ENCODE measurements at regions not wholly inside any gene's neighbourhood (a gene's known extent, or its start where the extent isn't known, plus 50 kb on each side); places are given as distances from the start of the nearest gene placed in this dataset.

DNA sequence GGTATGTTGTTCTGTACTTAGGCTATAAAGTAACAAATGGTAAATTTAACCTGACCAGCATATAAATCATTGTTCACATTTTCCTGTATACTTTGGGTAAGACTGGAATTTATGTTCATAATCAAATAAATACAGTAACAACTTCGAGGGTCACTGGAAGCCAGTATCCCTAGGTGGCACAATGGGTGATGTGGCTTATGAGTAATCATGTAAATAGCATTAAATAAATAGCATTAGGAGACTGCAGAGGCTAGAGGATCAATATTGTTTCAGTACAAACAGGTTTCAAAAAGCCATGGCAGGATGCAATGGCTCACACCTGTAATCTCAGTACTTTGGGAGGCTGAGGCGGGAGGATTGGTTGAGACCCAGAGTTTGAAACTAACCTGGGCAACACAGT lies 690.6 kb downstream of the SLC4A3 start:
- in situ Hi-C loops (cut with MboI; ENCODE audit: low pct_unique_long_range_greater_than_20kb, low sequenced_read_pairs, unreplicated experiment), result no loop called here
- TF ChIP-seq, protein P1, sequence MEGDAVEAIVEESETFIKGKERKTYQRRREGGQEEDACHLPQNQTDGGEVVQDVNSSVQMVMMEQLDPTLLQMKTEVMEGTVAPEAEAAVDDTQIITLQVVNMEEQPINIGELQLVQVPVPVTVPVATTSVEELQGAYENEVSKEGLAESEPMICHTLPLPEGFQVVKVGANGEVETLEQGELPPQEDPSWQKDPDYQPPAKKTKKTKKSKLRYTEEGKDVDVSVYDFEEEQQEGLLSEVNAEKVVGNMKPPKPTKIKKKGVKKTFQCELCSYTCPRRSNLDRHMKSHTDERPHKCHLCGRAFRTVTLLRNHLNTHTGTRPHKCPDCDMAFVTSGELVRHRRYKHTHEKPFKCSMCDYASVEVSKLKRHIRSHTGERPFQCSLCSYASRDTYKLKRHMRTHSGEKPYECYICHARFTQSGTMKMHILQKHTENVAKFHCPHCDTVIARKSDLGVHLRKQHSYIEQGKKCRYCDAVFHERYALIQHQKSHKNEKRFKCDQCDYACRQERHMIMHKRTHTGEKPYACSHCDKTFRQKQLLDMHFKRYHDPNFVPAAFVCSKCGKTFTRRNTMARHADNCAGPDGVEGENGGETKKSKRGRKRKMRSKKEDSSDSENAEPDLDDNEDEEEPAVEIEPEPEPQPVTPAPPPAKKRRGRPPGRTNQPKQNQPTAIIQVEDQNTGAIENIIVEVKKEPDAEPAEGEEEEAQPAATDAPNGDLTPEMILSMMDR (IDR thresholded peaks at IDR 0.05; ENCODE audit: extremely low read depth, insufficient read depth, missing control alignments), result no peak
- no peak for DNase-seq (ENCODE audit: low spot score)

DNA sequence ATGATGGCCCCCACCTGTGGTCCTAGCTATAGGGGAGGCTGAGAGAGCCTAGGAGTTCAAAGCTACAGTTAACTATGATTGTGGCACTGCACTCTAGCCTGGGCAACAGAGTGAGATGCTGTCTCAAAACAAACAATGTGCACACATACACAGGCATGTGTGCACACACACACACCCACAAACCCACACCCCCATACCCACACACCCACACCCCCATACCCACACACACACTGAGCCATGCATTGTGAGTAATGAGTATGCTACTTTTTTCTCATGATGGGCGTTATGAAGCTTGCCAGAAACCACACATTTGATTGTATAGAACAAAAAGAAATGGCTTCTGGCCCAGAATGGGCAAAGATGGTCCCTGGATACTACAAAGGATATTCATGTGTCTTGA lies 691.1 kb downstream of the SLC4A3 start:
- TF ChIP-seq, protein P1 (IDR thresholded peaks at IDR 0.05; ENCODE audit: extremely low read depth, insufficient read depth, missing control alignments), result no peak
- DNase-seq (ENCODE audit: low spot score), result no peak
- in situ Hi-C loops (cut with MboI; ENCODE audit: low pct_unique_long_range_greater_than_20kb, low sequenced_read_pairs, unreplicated experiment), result no loop called here

DNA sequence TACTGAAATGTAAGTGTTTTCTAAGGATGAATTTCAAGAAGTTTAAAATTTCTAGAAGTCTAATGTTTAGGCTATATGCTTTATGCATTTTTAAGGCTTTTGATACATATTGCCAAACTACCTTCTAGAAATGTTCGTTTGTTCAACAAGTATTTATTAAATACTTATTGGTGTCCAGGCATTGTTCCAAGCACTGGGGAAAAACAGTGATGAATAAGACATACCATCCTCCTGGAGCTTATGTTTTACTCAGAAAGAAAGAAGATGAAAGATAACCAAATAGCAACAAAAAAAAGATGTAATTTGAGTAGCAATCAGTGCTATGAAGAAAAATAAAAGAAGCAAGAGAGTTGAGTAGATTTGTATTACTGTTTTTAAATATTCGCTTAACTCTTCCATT lies 692.9 kb downstream of the SLC4A3 start:
- no peak for DNase-seq (ENCODE audit: low spot score)
- TF ChIP-seq, protein P1 (IDR thresholded peaks at IDR 0.05; ENCODE audit: extremely low read depth, insufficient read depth, missing control alignments), result no peak
- in situ Hi-C loops (cut with MboI; ENCODE audit: low pct_unique_long_range_greater_than_20kb, low sequenced_read_pairs, unreplicated experiment), result no loop called here

DNA sequence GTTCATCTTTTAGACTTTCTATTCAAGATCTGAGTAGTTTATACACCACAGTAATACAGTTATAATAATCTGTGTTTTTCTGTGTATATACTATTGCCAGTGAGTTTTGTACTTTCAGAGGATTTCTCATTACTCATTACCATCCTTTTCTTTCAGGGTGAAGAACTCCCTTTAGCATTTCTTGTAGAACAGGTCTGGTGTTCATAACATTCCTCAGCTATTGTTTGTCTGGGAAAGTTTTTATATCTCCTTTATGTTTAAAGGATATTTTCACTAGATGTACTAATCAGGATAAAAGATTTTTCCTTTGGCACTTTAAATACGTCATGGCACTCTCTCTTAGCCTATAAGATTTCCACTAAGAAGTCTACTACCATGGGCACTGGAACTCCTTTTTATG lies 705.5 kb downstream of the SLC4A3 start:
- no peak for DNase-seq (ENCODE audit: low spot score)
- in situ Hi-C loops (cut with MboI; ENCODE audit: low pct_unique_long_range_greater_than_20kb, low sequenced_read_pairs, unreplicated experiment), result no loop called here
- TF ChIP-seq, protein P1 (IDR thresholded peaks at IDR 0.05; ENCODE audit: extremely low read depth, insufficient read depth, missing control alignments), result no peak

DNA sequence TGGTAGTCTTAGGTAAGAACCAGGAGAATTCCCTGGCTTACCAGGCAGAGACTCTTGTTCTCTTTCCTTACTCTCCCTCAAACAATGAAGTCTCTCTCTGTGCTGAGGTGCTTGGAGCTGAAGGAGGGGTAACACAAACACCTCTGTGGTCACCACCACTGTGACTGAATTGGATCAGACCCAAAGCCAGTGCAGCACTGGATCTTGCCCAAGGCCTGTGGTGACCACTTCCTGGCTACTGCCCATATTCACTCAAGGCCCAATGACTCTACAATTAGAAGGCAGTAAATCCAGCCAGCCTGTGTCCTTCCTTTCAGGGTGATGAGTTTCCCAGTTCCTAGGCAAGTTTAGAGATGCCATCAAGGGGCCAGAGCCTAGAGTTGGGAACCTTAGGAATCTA lies 706.8 kb downstream of the SLC4A3 start:
- TF ChIP-seq, protein P1 (IDR thresholded peaks at IDR 0.05; ENCODE audit: extremely low read depth, insufficient read depth, missing control alignments), result no peak
- in situ Hi-C loops (cut with MboI; ENCODE audit: low pct_unique_long_range_greater_than_20kb, low sequenced_read_pairs, unreplicated experiment), result no loop called here
- no peak for DNase-seq (ENCODE audit: low spot score)

DNA sequence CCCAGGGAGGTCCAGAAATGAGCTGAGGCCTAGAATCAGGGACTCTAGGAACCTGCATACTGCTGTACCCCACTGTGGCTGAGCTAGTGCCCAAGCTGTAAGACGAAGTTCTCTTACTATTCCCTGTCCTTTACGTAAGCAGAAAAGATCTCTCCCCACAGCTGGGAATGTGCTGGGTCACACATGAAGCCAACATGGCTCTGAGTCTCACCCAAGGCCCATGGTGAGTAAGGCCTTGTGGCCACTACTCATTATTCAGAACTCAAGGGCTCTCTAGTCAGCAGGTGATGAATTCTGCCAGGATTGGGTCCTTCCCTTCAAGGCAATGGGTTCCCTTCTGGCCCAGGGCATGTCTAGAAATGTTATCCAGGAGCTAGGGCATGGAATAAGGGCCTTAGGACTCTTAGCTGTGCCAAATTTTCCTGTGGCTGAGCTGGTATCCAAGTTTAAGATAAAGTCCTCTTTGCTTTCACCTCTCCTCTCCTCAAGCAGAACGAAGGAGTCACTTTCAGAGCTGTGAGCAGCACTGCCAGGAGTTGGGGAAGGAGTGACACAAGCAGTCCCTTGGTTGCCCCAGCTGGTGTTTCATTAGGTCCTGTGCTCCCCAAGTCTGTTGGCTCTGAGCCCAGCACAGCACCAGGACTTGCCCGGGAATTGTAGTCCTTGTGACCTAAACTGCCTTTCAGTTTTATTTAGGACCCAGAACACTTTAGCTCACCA lies 707.6 kb downstream of the SLC4A3 start:
- in situ Hi-C loops (cut with MboI; ENCODE audit: low pct_unique_long_range_greater_than_20kb, low sequenced_read_pairs, unreplicated experiment), result no loop called here
- DNase-seq (ENCODE audit: low spot score), result no peak
- TF ChIP-seq, protein P1 (IDR thresholded peaks at IDR 0.05; ENCODE audit: extremely low read depth, insufficient read depth, missing control alignments), result no peak
